ENCODE measurements at regions not wholly inside any gene's neighbourhood (a gene's known extent, or its start where the extent isn't known, plus 50 kb on each side); places are given as distances from the start of the nearest gene placed in this dataset.

DNA sequence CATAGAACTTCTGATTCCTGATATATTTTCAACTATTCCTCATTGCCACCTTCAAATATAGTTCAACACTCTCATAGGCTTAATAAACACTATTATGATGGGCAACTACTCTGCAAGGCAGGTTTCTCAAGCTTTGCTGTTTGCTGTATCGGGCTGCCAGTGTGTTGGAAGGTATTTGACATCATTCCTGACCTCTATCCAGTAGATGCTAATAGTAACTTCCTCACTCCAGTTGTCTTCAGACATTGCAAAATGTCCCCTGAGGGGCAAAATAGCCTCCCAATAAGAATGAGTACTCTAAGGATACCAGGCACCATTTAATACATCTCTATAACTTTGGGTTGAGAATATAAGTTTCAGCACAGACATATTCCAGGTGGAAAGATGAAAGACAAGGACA is 147.5 kb upstream of the PFN2 start:
- TF ChIP-seq EZH2 (IDR thresholded peaks at IDR 0.05; ENCODE audit: insufficient read depth, poor library complexity, severe bottlenecking) (no peak), EZH2phosphoT487 (IDR thresholded peaks at IDR 0.05; ENCODE audit: insufficient read depth, low read depth) (no peak)
